Kidney (tissue), 13 donors: ENCODE measurements at regions not wholly inside any gene's neighbourhood (a gene's known extent, or its start where the extent isn't known, plus 50 kb on each side); places are given as distances from the start of the nearest gene placed in this dataset.

ENCODE experiments used
- DNase-seq, 5 donors: peaks; one replicate each; pipeline ENCODE4 v3.0.0-alpha.2; 2013 to 2020
- FAIRE-seq: peaks from 2 replicates; lab custom pipeline; 2012; peaks lifted over from hg19 to GRCh38; lab: Jason Lieb, UNC
- H3K27ac ChIP-seq, 2 donors: one replicate each; pipeline ENCODE4 v1.7.0; 2013; ENCODE audit warnings: low read depth in 2 of 2, low read length in 2 of 2, inconsistent platforms in 1 of 2
- H3K27me3 ChIP-seq: one replicate; pipeline ENCODE4 v1.7.1; 2013; ENCODE audit warnings: low read length, inconsistent platforms; ENCODE audit not compliant: control insufficient read depth, insufficient read depth
- H3K36me3 ChIP-seq, 3 donors: one replicate each; pipeline versions ENCODE4 v1.7.0 to v1.7.1; 2013; ENCODE audit warnings: low read length in 3 of 3, control low read depth in 1 of 3, inconsistent platforms in 1 of 3; ENCODE audit not compliant: insufficient read depth in 3 of 3, control insufficient read depth in 2 of 3
- H3K4me1 ChIP-seq, 3 donors: one replicate each; pipeline versions ENCODE4 v1.7.0 to v1.7.1; 2013; ENCODE audit warnings: low read length in 3 of 3, inconsistent platforms in 1 of 3, low read depth in 1 of 3; ENCODE audit not compliant: control insufficient read depth in 2 of 3, insufficient read depth in 2 of 3
- H3K4me3 ChIP-seq, 3 donors: one replicate each; pipeline versions ENCODE4 v1.7.0 to v1.8.1; 2013; ENCODE audit warnings: low read length in 3 of 3, control low read depth in 1 of 3, inconsistent platforms in 1 of 3
- H3K9ac ChIP-seq, 3 donors: one replicate each; pipeline versions ENCODE4 v1.7.0 to v1.7.1; 2013; ENCODE audit warnings: low read length in 3 of 3, control low read depth in 1 of 3, inconsistent platforms in 1 of 3
- H3K9me3 ChIP-seq, 3 donors: one replicate each; pipeline versions ENCODE4 v1.7.0 to v1.7.1; 2013; ENCODE audit warnings: low read length in 3 of 3, control low read depth in 1 of 3, inconsistent platforms in 1 of 3; ENCODE audit not compliant: control insufficient read depth in 2 of 3, insufficient read depth in 1 of 3
- CTCF ChIP-seq: IDR thresholded peaks from 3 replicates; pipeline ENCODE4 v1.5.1; 2012; ENCODE audit warnings: mild to moderate bottlenecking, moderate library complexity, borderline replicate concordance; ENCODE audit not compliant: insufficient read depth; ENCODE audit errors: extremely low read depth
- intact Hi-C: fragments of 100-400 bp; cut with DNase I; formaldehyde crosslinking; loops from one replicate; pipeline ENCODE4 v1.11.1; 2022
- donor health status: control.
- donor health status: control.
- donor health status: control.
- donor health status: control.
- donor health status: control.
- donor health status: DM: yes; HTN: yes; CAD: no.
- donor health status: Normal renal cell carcinoma (clear cell type).

- H3K9me3 ChIP-seq: no peaks in the 10 kb centered on the region
- H3K36me3 ChIP-seq: no peaks in the 10 kb centered on the region
- no peaks in the 10 kb centered on the region for H3K27me3 ChIP-seq
- intact Hi-C loops: no loop called here
- H3K27ac ChIP-seq: no peak overlapping the region
- no peak for TF ChIP-seq CTCF
- no peak overlapping the region for H3K9ac ChIP-seq
- H3K4me3 ChIP-seq: no peak overlapping the region
- H3K4me1 ChIP-seq: no peaks in the 10 kb centered on the region
- no peak for DNase-seq
- no peak for FAIRE-seq
Measured at GRCh38 chr3:61360297-61360965, 109.2 kb upstream of the FHIT start.

GRCh38 chr3:61369678-61370077 is 118.4 kb upstream of the FHIT start:
- no peaks in the 10 kb centered on the region for H3K9me3 ChIP-seq
- no peaks in the 10 kb centered on the region for H3K27me3 ChIP-seq
- DNase-seq (peak in 1 of 5 donors; percentile 9), FAIRE-seq (no peak)
- H3K36me3 ChIP-seq: no peaks in the 10 kb centered on the region
- H3K27ac ChIP-seq: no peak overlapping the region
- peaks cover 0 to 4% (median 0%) of the 10 kb centered on the region in 3 donors for H3K4me1 ChIP-seq
- no peak for TF ChIP-seq CTCF
- H3K9ac ChIP-seq: no peak overlapping the region
- intact Hi-C loops: no loop called here
- H3K4me3 ChIP-seq: no peak overlapping the region

- no peak overlapping the region for H3K27ac ChIP-seq
- no peaks in the 10 kb centered on the region for H3K9me3 ChIP-seq
- DNase-seq: peak in 4 of 5 donors; percentile 14 to 54 (median 40)
- peak; percentile 47 for TF ChIP-seq CTCF
- no peak overlapping the region for H3K9ac ChIP-seq
- H3K4me1 ChIP-seq: peaks cover 0 to 4% (median 0%) of the 10 kb centered on the region in 3 donors
- no peaks in the 10 kb centered on the region for H3K27me3 ChIP-seq
- no peaks in the 10 kb centered on the region for H3K36me3 ChIP-seq
- no peak for FAIRE-seq
- H3K4me3 ChIP-seq: no peak overlapping the region
- intact Hi-C loops: no loop called here
Measured at GRCh38 chr3:61371123-61371522, 119.9 kb upstream of the FHIT start.
